HG03342 (cell line): ENCODE measurements at regions not wholly inside any gene's neighbourhood (a gene's known extent, or its start where the extent isn't known, plus 50 kb on each side); places are given as distances from the start of the nearest gene placed in this dataset.

Experiments used
- ATAC-seq: cut with Tn5 transposase; IDR thresholded peaks from one replicate; pipeline ENCODE4 v1.9.1; 2021; ENCODE audit warnings: mild to moderate bottlenecking, moderate library complexity; ENCODE audit not compliant: unreplicated experiment

- ATAC-seq: no peak
Observed at GRCh38 chr4:44861756-44862155, 135.4 kb upstream of the GNPDA2 start.

GRCh38 chr4:44859477-44859876 lies 133.1 kb upstream of the GNPDA2 start:
- no peak for ATAC-seq

GRCh38 chr4:44848466-44848865 lies 122.1 kb upstream of the GNPDA2 start:
- no peak for ATAC-seq

- ATAC-seq: no peak
Observed at GRCh38 chr4:44845993-44846392, 119.6 kb upstream of the GNPDA2 start.

- ATAC-seq: no peak
Observed at GRCh38 chr4:44845309-44845708, 119.0 kb upstream of the GNPDA2 start.

GRCh38 chr4:44842531-44842930 lies 116.2 kb upstream of the GNPDA2 start:
- ATAC-seq: no peak

GRCh38 chr4:44817930-44818329 lies 91.6 kb upstream of the GNPDA2 start:
- ATAC-seq: no peak

GRCh38 chr4:44806071-44806470 lies 79.7 kb upstream of the GNPDA2 start:
- ATAC-seq: no peak

GRCh38 chr4:44804301-44804700 lies 77.9 kb upstream of the GNPDA2 start:
- ATAC-seq: no peak

- ATAC-seq: no peak
Observed at GRCh38 chr4:44801384-44801783, 75.0 kb upstream of the GNPDA2 start.

GRCh38 chr4:44791831-44792230 lies 65.5 kb upstream of the GNPDA2 start:
- no peak for ATAC-seq

- no peak for ATAC-seq
Observed at GRCh38 chr4:44777115-44777514, 50.8 kb upstream of the GNPDA2 start.
